GM12892 (cell line): ENCODE measurements at regions not wholly inside any gene's neighbourhood (a gene's known extent, or its start where the extent isn't known, plus 50 kb on each side); places are given as distances from the start of the nearest gene placed in this dataset.

Source experiments
- POLR2A ChIP-seq: IDR thresholded peaks from 2 replicates; pipeline ENCODE4 v1.6.1; 2011; ENCODE audit warnings: low read depth, low read length, control low read depth
- POLR2AphosphoS5 ChIP-seq: IDR thresholded peaks from 2 replicates; pipeline ENCODE4 v1.6.1; 2011; ENCODE audit warnings: low read depth, low read length, control low read depth

DNA sequence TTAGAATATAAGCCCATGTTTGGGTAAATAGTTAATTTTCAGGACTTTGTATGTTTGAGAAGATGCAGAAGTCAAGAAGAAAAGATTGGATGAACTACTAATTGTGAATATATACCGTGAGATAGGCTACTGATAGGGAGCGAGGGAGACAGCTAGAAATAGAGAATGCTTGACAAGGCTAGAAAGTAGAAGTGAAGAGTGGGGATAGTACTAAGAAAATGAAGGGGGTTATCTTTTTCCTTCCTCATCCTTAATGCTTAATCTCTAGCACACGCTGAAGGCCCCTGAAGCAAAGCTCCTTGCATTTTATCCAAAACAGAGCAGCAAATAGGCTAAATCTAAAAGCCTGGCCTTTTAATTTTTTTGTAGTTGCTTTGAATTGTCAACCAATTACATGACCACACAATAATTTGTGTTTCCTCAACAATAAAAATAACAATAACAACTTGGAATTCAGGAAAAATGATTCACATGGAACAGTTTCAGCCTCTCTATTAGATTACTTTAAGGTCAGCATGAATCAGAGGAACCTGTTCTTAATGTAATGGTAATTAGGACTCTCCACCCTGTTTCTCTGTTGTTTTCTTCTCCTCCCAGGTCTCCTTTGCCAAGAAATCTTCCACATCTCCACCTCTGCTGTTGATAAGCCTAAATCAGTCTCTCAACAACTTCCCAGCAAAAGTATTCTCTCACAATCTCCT is 1071.3 kb upstream of the ZEB2 start:
- TF ChIP-seq POLR2A (no peak), POLR2AphosphoS5 (no peak)
